ENCODE measurements at regions not wholly inside any gene's neighbourhood (a gene's known extent, or its start where the extent isn't known, plus 50 kb on each side); places are given as distances from the start of the nearest gene placed in this dataset.

GRCh38 chr2:10223932-10224720 lies 78.6 kb upstream of the HPCAL1 start:
- no peak overlapping the region for H3K4me3 ChIP-seq (ENCODE audit: low read length)
- TF ChIP-seq CTCF (IDR thresholded peaks at IDR 0.05; ENCODE audit: insufficient read depth, low read depth, low read length, missing control alignments): no peak
- DNase-seq (ENCODE audit: low read depth): no peak

- TF ChIP-seq CTCF (IDR thresholded peaks at IDR 0.05; ENCODE audit: insufficient read depth, low read depth, low read length, missing control alignments): no peak
- no peak overlapping the region for H3K4me3 ChIP-seq (ENCODE audit: low read length)
- no peak for DNase-seq (ENCODE audit: low read depth)
These were observed 78.0 kb upstream of the HPCAL1 start for GRCh38 chr2:10224734-10225133.

GRCh38 chr2:10225291-10226037 lies 77.2 kb upstream of the HPCAL1 start:
- no peak for TF ChIP-seq CTCF (IDR thresholded peaks at IDR 0.05; ENCODE audit: insufficient read depth, low read depth, low read length, missing control alignments)
- no peak for DNase-seq (ENCODE audit: low read depth)
- H3K4me3 ChIP-seq (ENCODE audit: low read length): no peak overlapping the region

GRCh38 chr2:10226038-10226724 lies 76.5 kb upstream of the HPCAL1 start:
- no peak for DNase-seq (ENCODE audit: low read depth)
- no peak overlapping the region for H3K4me3 ChIP-seq (ENCODE audit: low read length)
- TF ChIP-seq CTCF (IDR thresholded peaks at IDR 0.05; ENCODE audit: insufficient read depth, low read depth, low read length, missing control alignments): no peak

- no peak overlapping the region for H3K4me3 ChIP-seq (ENCODE audit: low read length)
- no peak for TF ChIP-seq CTCF (IDR thresholded peaks at IDR 0.05; ENCODE audit: insufficient read depth, low read depth, low read length, missing control alignments)
- DNase-seq (ENCODE audit: low read depth): no peak
These were observed 73.9 kb upstream of the HPCAL1 start for GRCh38 chr2:10228611-10229365.

GRCh38 chr2:10229462-10230099 lies 73.1 kb upstream of the HPCAL1 start:
- no peak for TF ChIP-seq CTCF (IDR thresholded peaks at IDR 0.05; ENCODE audit: insufficient read depth, low read depth, low read length, missing control alignments)
- no peak for DNase-seq (ENCODE audit: low read depth)
- no peak overlapping the region for H3K4me3 ChIP-seq (ENCODE audit: low read length)

Measured in epithelial cell of esophagus (primary cell).